ENCODE measurements at regions not wholly inside any gene's neighbourhood (a gene's known extent, or its start where the extent isn't known, plus 50 kb on each side); places are given as distances from the start of the nearest gene placed in this dataset.

DNA sequence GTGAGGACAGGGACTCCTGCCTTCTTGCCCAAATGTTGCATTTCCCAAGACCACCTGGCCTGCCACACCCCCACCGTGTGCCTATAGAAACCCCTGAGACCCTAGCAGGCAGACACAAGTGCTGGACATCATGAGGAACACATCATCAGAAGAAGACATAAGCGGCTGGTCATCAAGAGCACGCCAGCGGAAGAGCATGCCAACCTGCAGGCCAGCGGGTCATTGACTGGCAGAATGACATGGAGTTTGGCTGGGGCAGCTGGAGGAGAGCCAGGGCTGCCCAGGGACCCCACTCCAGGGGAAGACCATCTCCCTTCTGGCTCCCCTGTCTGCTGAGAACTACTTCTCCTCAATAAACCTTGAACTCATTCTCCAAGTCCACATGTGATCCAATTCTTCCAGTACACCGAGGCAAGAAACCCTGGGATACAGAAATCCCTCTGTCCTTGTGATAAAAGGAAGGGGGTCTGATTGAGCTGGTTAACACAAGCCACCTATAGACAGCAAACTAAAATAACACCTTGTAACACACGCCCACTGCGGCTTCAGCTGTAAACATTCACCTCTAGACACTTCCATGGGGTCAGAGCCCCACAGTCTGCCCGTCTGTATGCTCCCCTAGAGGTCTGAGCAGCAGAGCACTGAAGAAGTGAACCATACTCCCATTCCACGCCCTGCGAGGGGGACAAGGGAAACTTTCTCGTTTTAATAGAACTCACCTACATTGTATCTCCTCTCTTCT, 164.8 kb upstream of the EMCN start:
- Histone ChIP-seq H2AFZ (ENCODE audit: low read depth, low read length, severe bottlenecking) (no peak overlapping the region), H3K36me3 (ENCODE audit: low read length) (no peaks in the 10 kb centered on the region), H3K79me2 (ENCODE audit: insufficient read depth, low read length) (no peaks in the 10 kb centered on the region), H3K27ac (ENCODE audit: low read depth, low read length) (no peak overlapping the region), H3K9ac (ENCODE audit: low read length) (no peak overlapping the region), H3K4me2 (ENCODE audit: low read depth, low read length, poor library complexity, severe bottlenecking) (no peak overlapping the region), H3K9me3 (ENCODE audit: insufficient read depth, low read length) (no peaks in the 10 kb centered on the region), H3F3A (ENCODE audit: insufficient read depth) (no peaks in the 10 kb centered on the region), H3K9me2 (replicated peaks; ENCODE audit: insufficient read depth, low read length) (no peaks in the 10 kb centered on the region), H3K27me3 (ENCODE audit: low read length) (no peaks in the 10 kb centered on the region), H4K20me1 (ENCODE audit: low read depth, low read length) (no peaks in the 10 kb centered on the region), H3K4me3 (ENCODE audit: insufficient read depth, low read length, poor library complexity, severe bottlenecking) (no peak overlapping the region)
- TF ChIP-seq, protein P1, sequence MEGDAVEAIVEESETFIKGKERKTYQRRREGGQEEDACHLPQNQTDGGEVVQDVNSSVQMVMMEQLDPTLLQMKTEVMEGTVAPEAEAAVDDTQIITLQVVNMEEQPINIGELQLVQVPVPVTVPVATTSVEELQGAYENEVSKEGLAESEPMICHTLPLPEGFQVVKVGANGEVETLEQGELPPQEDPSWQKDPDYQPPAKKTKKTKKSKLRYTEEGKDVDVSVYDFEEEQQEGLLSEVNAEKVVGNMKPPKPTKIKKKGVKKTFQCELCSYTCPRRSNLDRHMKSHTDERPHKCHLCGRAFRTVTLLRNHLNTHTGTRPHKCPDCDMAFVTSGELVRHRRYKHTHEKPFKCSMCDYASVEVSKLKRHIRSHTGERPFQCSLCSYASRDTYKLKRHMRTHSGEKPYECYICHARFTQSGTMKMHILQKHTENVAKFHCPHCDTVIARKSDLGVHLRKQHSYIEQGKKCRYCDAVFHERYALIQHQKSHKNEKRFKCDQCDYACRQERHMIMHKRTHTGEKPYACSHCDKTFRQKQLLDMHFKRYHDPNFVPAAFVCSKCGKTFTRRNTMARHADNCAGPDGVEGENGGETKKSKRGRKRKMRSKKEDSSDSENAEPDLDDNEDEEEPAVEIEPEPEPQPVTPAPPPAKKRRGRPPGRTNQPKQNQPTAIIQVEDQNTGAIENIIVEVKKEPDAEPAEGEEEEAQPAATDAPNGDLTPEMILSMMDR (IDR thresholded peaks at IDR 0.05; ENCODE audit: insufficient read depth, low read length, poor library complexity, severe bottlenecking) = no peak
- TF ChIP-seq EZH2phosphoT487 (conservative IDR thresholded peaks at IDR 0.05; ENCODE audit: low read length) = no peak

DNA sequence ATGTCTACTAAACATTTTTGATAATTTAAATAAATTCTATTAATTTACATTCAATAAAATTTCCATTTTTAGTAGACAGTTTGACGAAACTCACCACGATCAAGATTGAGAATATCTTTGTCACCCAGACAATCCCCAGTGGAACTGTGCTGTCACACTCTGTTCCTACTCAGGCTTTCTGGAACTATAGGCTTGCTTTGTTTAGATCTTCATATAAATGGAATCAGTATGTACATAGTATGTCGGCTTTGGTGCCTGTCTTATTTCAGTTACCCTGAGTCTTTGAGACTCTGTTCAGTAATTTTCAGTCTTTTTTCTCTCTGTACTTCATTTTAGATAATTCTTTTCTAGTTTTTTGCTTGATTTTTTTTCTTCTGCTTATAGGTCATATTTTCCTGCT, 163.5 kb upstream of the EMCN start:
- no peaks in the 10 kb centered on the region for H3K36me3 ChIP-seq (ENCODE audit: low read length)
- H3K9me3 ChIP-seq (ENCODE audit: insufficient read depth, low read length) = no peaks in the 10 kb centered on the region
- no peak overlapping the region for H2AFZ ChIP-seq (ENCODE audit: low read depth, low read length, severe bottlenecking)
- no peaks in the 10 kb centered on the region for H4K20me1 ChIP-seq (ENCODE audit: low read depth, low read length)
- no peak overlapping the region for H3K27ac ChIP-seq (ENCODE audit: low read depth, low read length)
- TF ChIP-seq, protein P1 (IDR thresholded peaks at IDR 0.05; ENCODE audit: insufficient read depth, low read length, poor library complexity, severe bottlenecking) = no peak
- no peak for TF ChIP-seq EZH2phosphoT487 (conservative IDR thresholded peaks at IDR 0.05; ENCODE audit: low read length)
- no peak overlapping the region for H3K4me3 ChIP-seq (ENCODE audit: insufficient read depth, low read length, poor library complexity, severe bottlenecking)
- H3K27me3 ChIP-seq (ENCODE audit: low read length) = no peaks in the 10 kb centered on the region
- H3K4me2 ChIP-seq (ENCODE audit: low read depth, low read length, poor library complexity, severe bottlenecking) = no peak overlapping the region
- H3K9ac ChIP-seq (ENCODE audit: low read length) = no peak overlapping the region
- no peaks in the 10 kb centered on the region for H3F3A ChIP-seq (ENCODE audit: insufficient read depth)
- no peaks in the 10 kb centered on the region for H3K79me2 ChIP-seq (ENCODE audit: insufficient read depth, low read length)
- H3K9me2 ChIP-seq (replicated peaks; ENCODE audit: insufficient read depth, low read length) = no peaks in the 10 kb centered on the region

GRCh38 chr4:100679926-100680325, 162.1 kb upstream of the EMCN start:
- no peak overlapping the region for H2AFZ ChIP-seq (ENCODE audit: low read depth, low read length, severe bottlenecking)
- H3K4me3 ChIP-seq (ENCODE audit: insufficient read depth, low read length, poor library complexity, severe bottlenecking) = no peak overlapping the region
- H3F3A ChIP-seq (ENCODE audit: insufficient read depth) = no peaks in the 10 kb centered on the region
- no peak overlapping the region for H3K9ac ChIP-seq (ENCODE audit: low read length)
- no peaks in the 10 kb centered on the region for H3K9me2 ChIP-seq (replicated peaks; ENCODE audit: insufficient read depth, low read length)
- no peaks in the 10 kb centered on the region for H3K36me3 ChIP-seq (ENCODE audit: low read length)
- no peaks in the 10 kb centered on the region for H3K9me3 ChIP-seq (ENCODE audit: insufficient read depth, low read length)
- H4K20me1 ChIP-seq (ENCODE audit: low read depth, low read length) = no peaks in the 10 kb centered on the region
- TF ChIP-seq, protein P1 (IDR thresholded peaks at IDR 0.05; ENCODE audit: insufficient read depth, low read length, poor library complexity, severe bottlenecking) = no peak
- no peak for TF ChIP-seq EZH2phosphoT487 (conservative IDR thresholded peaks at IDR 0.05; ENCODE audit: low read length)
- H3K4me2 ChIP-seq (ENCODE audit: low read depth, low read length, poor library complexity, severe bottlenecking) = no peak overlapping the region
- H3K79me2 ChIP-seq (ENCODE audit: insufficient read depth, low read length) = no peaks in the 10 kb centered on the region
- H3K27ac ChIP-seq (ENCODE audit: low read depth, low read length) = no peak overlapping the region
- H3K27me3 ChIP-seq (ENCODE audit: low read length) = no peaks in the 10 kb centered on the region

Measured in SU-DHL-6 (cell line).